Tibial artery (tissue), 4 donors: ENCODE measurements at regions not wholly inside any gene's neighbourhood (a gene's known extent, or its start where the extent isn't known, plus 50 kb on each side); places are given as distances from the start of the nearest gene placed in this dataset.

Experiments
- DNase-seq, 2 donors: peaks; one replicate each; pipeline ENCODE4 v3.0.0-alpha.2; 2019
- H3K27ac ChIP-seq, 2 donors: fragments of 200-600 bp; sonication (generic) in 1 of 2; 1 replicate in 1 of 2; 2 replicates in 1 of 2; pipeline ENCODE4 v1.5.1; 2018 to 2019; ENCODE audit warnings: mild to moderate bottlenecking in 1 of 2
- H3K27me3 ChIP-seq, 2 donors: fragments of 200-600 bp; sonication (generic) in 1 of 2; one replicate each; pipeline versions ENCODE4 v1.5.1 to v1.6.0; 2016 to 2019
- H3K36me3 ChIP-seq, 3 donors: fragments of 200-600 bp; sonication (generic) in 2 of 3; one replicate each; pipeline ENCODE4 v1.5.1; 2016 to 2019; ENCODE audit warnings: mild to moderate bottlenecking in 2 of 3
- H3K4me1 ChIP-seq, 4 donors: fragments of 200-600 bp; sonication (generic) in 2 of 4; 1 replicate in 3 of 4; 2 replicates in 1 of 4; pipeline ENCODE4 v1.5.1; 2016 to 2019
- H3K4me3 ChIP-seq, 2 donors: fragments of 200-600 bp; sonication (generic) in 1 of 2; 1 replicate in 1 of 2; 2 replicates in 1 of 2; pipeline ENCODE4 v1.5.1; 2018 to 2019; ENCODE audit warnings: mild to moderate bottlenecking in 2 of 2
- H3K9me3 ChIP-seq, 3 donors: fragments of 200-600 bp; sonication (generic) in 1 of 3; one replicate each; pipeline ENCODE4 v1.5.1; 2016 to 2019
- CTCF ChIP-seq, 2 experiments: fragments of 200-600 bp in 1 of 2; fragments of 450-650 bp in 1 of 2; IDR thresholded peaks; one replicate each; pipeline ENCODE4 v1.5.1; 2017 to 2019; ENCODE audit warnings: antibody characterized with exemption in 2 of 2, mild to moderate bottlenecking in 1 of 2, moderate library complexity in 1 of 2
- intact Hi-C: fragments of 100-400 bp; cut with DNase I; formaldehyde crosslinking; loops from one replicate; pipeline ENCODE4 v1.15.0; 2023; ENCODE audit warnings: low total_unique reads

DNA sequence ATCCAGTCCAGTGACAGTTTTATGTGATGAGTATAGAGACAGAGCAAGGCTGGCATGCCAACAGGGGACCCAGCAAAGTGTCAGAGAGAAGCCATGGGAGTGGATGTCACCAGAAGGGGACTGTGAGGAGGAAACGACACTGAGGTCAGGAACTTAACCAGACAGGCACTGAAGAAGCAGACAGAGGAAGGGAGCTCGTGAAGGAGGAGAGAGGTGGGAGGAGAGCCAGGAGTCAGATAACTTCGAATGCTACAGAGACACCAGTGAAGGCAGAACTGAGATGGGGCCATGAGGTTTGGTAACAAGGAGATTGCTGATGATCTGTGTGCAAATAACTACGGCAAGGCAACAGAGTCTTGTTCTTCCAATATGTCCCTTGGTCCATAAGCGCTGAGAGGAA lies 211.1 kb upstream of the FOXA2 start:
- H3K4me3 ChIP-seq, result no peak overlapping the region
- H3K27ac ChIP-seq, result peak overlapping the region; percentile 74 to 75
- no peak for TF ChIP-seq CTCF (IDR thresholded peaks at IDR 0.05)
- H3K9me3 ChIP-seq, result no peaks in the 10 kb centered on the region
- no peaks in the 10 kb centered on the region for H3K36me3 ChIP-seq
- intact Hi-C loops, result loop anchor here (10.0 kb wide), 1 partner anchor 101 kb away; no protein-coding TSS in a partner anchor
- no peaks in the 10 kb centered on the region for H3K27me3 ChIP-seq
- H3K4me1 ChIP-seq, result peaks cover 6 to 51% (median 24%) of the 10 kb centered on the region in 4 donors
- DNase-seq, result no peak

- peak; percentile 80 for DNase-seq
- TF ChIP-seq CTCF (IDR thresholded peaks at IDR 0.05), result no peak
- Histone ChIP-seq H3K9me3 (no peaks in the 10 kb centered on the region), H3K36me3 (no peaks in the 10 kb centered on the region), H3K4me3 (no peak overlapping the region), H3K4me1 (peaks cover 6 to 51% (median 24%) of the 10 kb centered on the region in 4 donors), H3K27me3 (no peaks in the 10 kb centered on the region), H3K27ac (peak overlapping the region; percentile 74 to 75)
- intact Hi-C loops, result loop anchor here (10.0 kb wide), 1 partner anchor 101 kb away; no protein-coding TSS in a partner anchor
Observed at GRCh38 chr20:22795871-22796270, 211.5 kb upstream of the FOXA2 start.

GRCh38 chr20:22796469-22797077 lies 212.2 kb upstream of the FOXA2 start:
- Histone ChIP-seq H3K27ac (peak overlapping the region; percentile 74 to 75), H3K4me3 (no peak overlapping the region), H3K36me3 (no peaks in the 10 kb centered on the region), H3K9me3 (no peaks in the 10 kb centered on the region), H3K4me1 (peaks cover 6 to 49% (median 24%) of the 10 kb centered on the region in 4 donors), H3K27me3 (no peaks in the 10 kb centered on the region)
- DNase-seq, result no peak
- intact Hi-C loops, result loop anchor here (10.0 kb wide), 1 partner anchor 102 kb away; no protein-coding TSS in a partner anchor
- no peak for TF ChIP-seq CTCF (IDR thresholded peaks at IDR 0.05)

GRCh38 chr20:22797103-22797502 lies 212.7 kb upstream of the FOXA2 start:
- Histone ChIP-seq H3K4me1 (peaks cover 6 to 43% (median 24%) of the 10 kb centered on the region in 4 donors), H3K9me3 (no peaks in the 10 kb centered on the region), H3K27me3 (no peaks in the 10 kb centered on the region), H3K4me3 (no peak overlapping the region), H3K36me3 (no peaks in the 10 kb centered on the region), H3K27ac (peak overlapping the region; percentile 74 to 75)
- TF ChIP-seq CTCF (IDR thresholded peaks at IDR 0.05), result no peak
- intact Hi-C loops, result loop anchor here (10.0 kb wide), 1 partner anchor 102 kb away; no protein-coding TSS in a partner anchor
- no peak for DNase-seq

DNA sequence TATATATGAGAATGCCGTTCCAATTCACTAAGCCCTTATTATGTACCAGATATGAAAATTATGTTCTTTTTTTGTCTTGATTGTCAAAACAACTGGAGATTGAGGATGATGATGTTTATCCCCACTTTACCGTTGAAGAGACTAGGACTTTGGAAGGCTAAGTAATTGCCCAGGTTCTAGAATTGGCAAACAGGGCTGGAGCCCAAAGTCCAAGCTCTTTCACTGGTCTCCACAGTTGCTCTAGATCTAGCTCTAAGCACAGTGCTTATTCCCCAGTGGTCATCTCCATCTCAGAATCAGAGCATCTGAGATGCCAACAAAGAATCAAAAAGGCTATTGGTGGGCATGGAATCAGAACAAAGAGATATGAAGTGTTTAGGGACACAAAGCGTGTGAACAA lies 215.3 kb upstream of the FOXA2 start:
- Histone ChIP-seq H3K36me3 (no peaks in the 10 kb centered on the region), H3K9me3 (no peaks in the 10 kb centered on the region), H3K27me3 (no peaks in the 10 kb centered on the region), H3K4me1 (peaks cover 6 to 32% (median 21%) of the 10 kb centered on the region in 4 donors), H3K27ac (no peak overlapping the region), H3K4me3 (no peak overlapping the region)
- no peak for TF ChIP-seq CTCF (IDR thresholded peaks at IDR 0.05)
- intact Hi-C loops, result loop anchor here (10.0 kb wide), 1 partner anchor 105 kb away; no protein-coding TSS in a partner anchor
- DNase-seq, result no peak
